SK-N-SH treated with all-trans-retinoic acid at 6 μM for 48 hours (cell line): ENCODE measurements at regions not wholly inside any gene's neighbourhood (a gene's known extent, or its start where the extent isn't known, plus 50 kb on each side); places are given as distances from the start of the nearest gene placed in this dataset.

Experiments used
- ATAC-seq: fragments of 200-7000 bp; cut with Tn5 transposase; 3 replicates; pipeline ENCODE4 v1.9.1; 2020; ENCODE audit warnings: mild to moderate bottlenecking, moderate library complexity
- ARNTL ChIP-seq: fragments of 450-650 bp; formaldehyde crosslinking; IDR thresholded peaks from 2 replicates; pipeline ENCODE4 v1.5.0; 2020; ENCODE audit warnings: low read depth, mild to moderate bottlenecking, moderate library complexity, borderline replicate concordance
- CREB5 ChIP-seq: fragments of 250-450 bp; sonication (Bioruptor Pico); IDR thresholded peaks from 2 replicates; pipeline ENCODE4 v1.5.1; 2020; ENCODE audit warnings: low read depth, mild to moderate bottlenecking, moderate library complexity
- GLIS3 ChIP-seq: fragments of 250-450 bp; sonication (Bioruptor Pico); IDR thresholded peaks from 2 replicates; pipeline ENCODE4 v1.5.0; 2020; ENCODE audit warnings: mild to moderate bottlenecking, moderate library complexity
- ISL1 ChIP-seq: fragments of 250-450 bp; sonication (Bioruptor Pico); IDR thresholded peaks from 2 replicates; pipeline ENCODE4 v2.1.2; 2022; ENCODE audit warnings: mild to moderate bottlenecking, moderate library complexity
- OSR1 ChIP-seq: fragments of 250-450 bp; sonication (Bioruptor Pico); IDR thresholded peaks from 2 replicates; pipeline ENCODE4 v1.8.0; 2022; ENCODE audit warnings: moderate library complexity, mild to moderate bottlenecking, inconsistent platforms
- POU6F1 ChIP-seq: fragments of 250-450 bp; sonication (Bioruptor Pico); IDR thresholded peaks from 2 replicates; pipeline ENCODE4 v1.8.0; 2021; ENCODE audit warnings: low read depth, mild to moderate bottlenecking, moderate library complexity, borderline replicate concordance
- PPARA ChIP-seq: fragments of 250-450 bp; sonication (Bioruptor Pico); IDR thresholded peaks from 2 replicates; pipeline ENCODE4 v1.5.0; 2020; ENCODE audit warnings: mild to moderate bottlenecking, borderline replicate concordance
- RARB ChIP-seq: fragments of 250-450 bp; sonication (Bioruptor Pico); IDR thresholded peaks from 2 replicates; pipeline ENCODE4 v1.8.0; 2021; ENCODE audit warnings: mild to moderate bottlenecking, moderate library complexity
- SNAI2 ChIP-seq: fragments of 250-450 bp; sonication (Bioruptor Pico); IDR thresholded peaks from 2 replicates; pipeline ENCODE4 v1.5.0; 2020; ENCODE audit warnings: mild to moderate bottlenecking, moderate library complexity
- TCF4 ChIP-seq: fragments of 250-450 bp; sonication (Bioruptor Pico); IDR thresholded peaks from 2 replicates; pipeline ENCODE4 v1.8.0; 2021; ENCODE audit warnings: mild to moderate bottlenecking, moderate library complexity, borderline replicate concordance
- TSHZ2 ChIP-seq: fragments of 250-450 bp; sonication (Bioruptor Pico); IDR thresholded peaks from 2 replicates; pipeline ENCODE4 v1.5.0; 2020; ENCODE audit warnings: mild to moderate bottlenecking, moderate library complexity
- ZC3H10 ChIP-seq: fragments of 250-450 bp; sonication (Bioruptor Pico); IDR thresholded peaks from 2 replicates; pipeline ENCODE4 v1.5.1; 2021; ENCODE audit warnings: mild to moderate bottlenecking, moderate library complexity
- ZFP3 ChIP-seq: fragments of 250-450 bp; sonication (Bioruptor Pico); IDR thresholded peaks from 2 replicates; pipeline ENCODE4 v1.5.0; 2020; ENCODE audit warnings: mild to moderate bottlenecking, moderate library complexity
- ZFP30 ChIP-seq: fragments of 450-650 bp; formaldehyde crosslinking; IDR thresholded peaks from 2 replicates; pipeline ENCODE4 v1.5.0; 2022; ENCODE audit warnings: mild to moderate bottlenecking, moderate library complexity
- ZNF565 ChIP-seq: fragments of 450-650 bp; formaldehyde crosslinking; conservative IDR thresholded peaks from 2 replicates; pipeline ENCODE4 v1.5.0; 2020; ENCODE audit warnings: low read depth, mild to moderate bottlenecking, moderate library complexity

- TF ChIP-seq ZFP30 (CRISPR knock-in tag) (no peak), GLIS3 (CRISPR knock-in tag) (no peak), OSR1 (CRISPR knock-in tag) (no peak), ARNTL (no peak), ZC3H10 (no peak), CREB5 (no peak), TCF4 (CRISPR knock-in tag) (no peak)
Measured at GRCh38 chr10:78578929-78579328, 489.8 kb upstream of the ZMIZ1 start (continued).

- ATAC-seq = no peak
- no peak for TF ChIP-seq ISL1
- no peak for TF ChIP-seq TSHZ2
- TF ChIP-seq ARNTL = no peak
Measured at GRCh38 chr10:78579576-78579975, 489.2 kb upstream of the ZMIZ1 start.

- ATAC-seq = peak; percentile 66
- no peak for TF ChIP-seq ISL1
- no peak for TF ChIP-seq ZFP3 (CRISPR knock-in tag)
- peak; percentile 60; the same call in 1 of the 2 replicates for TF ChIP-seq SNAI2 (CRISPR knock-in tag)
- no peak for TF ChIP-seq ZFP30 (CRISPR knock-in tag)
- no peak for TF ChIP-seq ZC3H10
- no peak for TF ChIP-seq TCF4 (CRISPR knock-in tag)
- no peak for TF ChIP-seq TSHZ2
Measured at GRCh38 chr10:78579995-78580394, 488.8 kb upstream of the ZMIZ1 start.

GRCh38 chr10:78581133-78581694, 487.6 kb upstream of the ZMIZ1 start:
- no peak for TF ChIP-seq ZFP3 (CRISPR knock-in tag)
- no peak for TF ChIP-seq POU6F1
- no peak for TF ChIP-seq OSR1 (CRISPR knock-in tag)
- TF ChIP-seq ISL1 = no peak
- TF ChIP-seq SNAI2 (CRISPR knock-in tag) = no peak
- TF ChIP-seq CREB5 = no peak
- TF ChIP-seq PPARA (CRISPR knock-in tag) = no peak
- no peak for TF ChIP-seq RARB (CRISPR knock-in tag)
- TF ChIP-seq ZNF565 = no peak
- TF ChIP-seq TSHZ2 = no peak
- no peak for ATAC-seq
